GM19395 (cell line): ENCODE measurements at regions not wholly inside any gene's neighbourhood (a gene's known extent, or its start where the extent isn't known, plus 50 kb on each side); places are given as distances from the start of the nearest gene placed in this dataset.

ENCODE experiments used
- ATAC-seq: cut with Tn5 transposase; IDR thresholded peaks from one replicate; pipeline ENCODE4 v1.9.1; 2021; ENCODE audit warnings: mild to moderate bottlenecking, moderate library complexity; ENCODE audit not compliant: unreplicated experiment

DNA sequence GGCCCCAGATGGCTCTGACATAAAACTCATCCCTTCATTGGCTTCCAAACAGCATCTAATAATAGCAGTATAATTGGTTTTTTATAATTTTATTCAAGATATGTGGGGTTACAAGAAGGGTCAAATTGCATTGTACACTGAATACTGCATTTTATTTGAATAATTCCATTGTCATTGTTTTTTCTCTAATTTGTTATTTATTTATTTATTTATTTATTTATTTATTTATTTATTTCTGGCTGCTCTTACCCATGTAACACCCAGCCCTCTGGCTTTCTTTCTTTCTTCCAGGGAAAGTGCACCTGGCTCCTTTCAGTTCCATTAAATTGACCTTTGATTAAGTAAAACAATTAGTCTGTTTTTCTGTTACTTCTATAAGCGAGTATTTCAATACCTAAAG, 210.1 kb downstream of the CDH9 start:
- ATAC-seq: no peak

DNA sequence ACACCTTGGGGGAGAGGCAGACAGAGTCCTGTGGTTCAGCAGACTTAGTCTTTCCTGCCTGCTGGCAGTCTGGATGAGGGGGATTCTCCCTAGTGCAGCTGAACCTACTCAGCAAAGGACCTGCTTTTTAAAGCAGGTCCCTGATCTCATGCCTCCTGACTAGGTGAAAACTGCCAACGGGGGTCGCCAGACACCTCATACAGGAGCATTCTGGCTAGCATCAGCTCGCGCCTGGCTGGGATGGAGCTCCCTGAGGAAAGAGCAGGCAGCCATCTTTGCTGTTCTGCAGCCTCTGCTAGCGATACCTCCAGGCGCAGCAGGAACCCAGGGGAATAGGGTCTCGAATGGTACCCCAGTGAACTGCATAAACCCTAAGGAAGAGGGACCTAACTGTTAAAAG, 225.2 kb downstream of the CDH9 start:
- no peak for ATAC-seq

DNA sequence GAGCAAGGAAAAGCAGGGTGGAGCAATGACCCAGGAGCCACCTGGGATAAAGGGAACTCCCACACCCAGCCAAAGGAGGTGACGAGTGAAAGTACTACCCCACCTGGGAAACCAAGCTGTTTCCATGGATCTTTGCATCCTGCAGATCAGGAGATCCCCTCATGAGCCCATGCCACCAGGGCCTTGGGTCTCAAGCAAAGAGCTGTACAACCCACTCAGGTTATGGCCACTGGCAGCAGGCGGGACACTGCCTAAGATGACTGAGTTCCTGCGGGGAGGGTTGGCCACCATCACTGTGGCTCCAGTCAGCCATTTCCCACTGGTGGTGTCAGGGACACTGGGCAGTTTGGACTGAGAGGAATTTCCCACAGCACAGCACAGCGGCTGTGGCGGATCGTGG, 225.7 kb downstream of the CDH9 start:
- no peak for ATAC-seq

DNA sequence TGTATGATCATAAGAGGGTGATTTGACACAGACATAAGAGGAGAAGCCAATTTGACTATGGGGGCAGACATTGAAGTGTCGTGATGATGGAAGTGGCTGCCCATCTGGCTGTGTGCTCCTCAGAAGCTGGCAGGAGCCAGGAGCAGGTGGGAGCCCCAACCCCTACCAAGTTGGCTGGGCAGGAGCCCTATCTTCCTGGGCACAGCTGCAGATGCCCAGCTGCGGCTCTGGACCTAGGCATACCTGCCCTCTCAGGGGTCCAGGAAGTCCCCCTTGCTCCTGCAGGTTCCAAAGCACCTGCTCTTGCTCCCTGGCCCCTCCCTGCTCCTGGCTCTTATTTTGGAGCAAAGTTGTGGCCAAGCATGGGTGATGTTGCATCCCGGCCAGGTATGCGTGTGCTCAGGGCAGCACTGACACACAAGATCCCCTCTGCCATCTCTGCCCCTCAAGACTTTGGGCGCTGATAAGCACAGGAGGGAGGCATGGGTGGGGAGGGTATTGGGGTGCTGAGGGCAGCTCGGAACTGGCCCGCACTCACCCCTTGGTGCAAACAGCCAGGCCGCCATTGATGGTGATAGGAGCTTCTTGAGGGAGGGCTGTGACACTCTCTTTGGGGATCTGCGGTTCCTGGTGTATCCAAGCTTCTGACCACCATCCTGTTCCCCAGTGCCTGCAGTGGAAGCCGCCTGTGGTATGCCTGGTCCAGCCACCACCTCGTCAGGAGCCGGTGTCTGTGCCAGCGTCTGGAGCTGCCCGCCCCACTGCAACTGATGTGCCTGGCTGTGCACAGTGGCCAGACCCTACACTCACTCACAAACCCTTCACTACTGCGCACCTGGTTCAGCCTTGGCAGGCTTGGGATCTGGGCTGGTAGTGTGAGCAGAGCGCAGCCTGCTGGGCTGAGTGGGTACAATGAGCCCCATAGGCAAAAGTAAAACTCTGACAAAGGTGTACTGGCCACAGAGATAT, 230.9 kb downstream of the CDH9 start:
- ATAC-seq: no peak

DNA sequence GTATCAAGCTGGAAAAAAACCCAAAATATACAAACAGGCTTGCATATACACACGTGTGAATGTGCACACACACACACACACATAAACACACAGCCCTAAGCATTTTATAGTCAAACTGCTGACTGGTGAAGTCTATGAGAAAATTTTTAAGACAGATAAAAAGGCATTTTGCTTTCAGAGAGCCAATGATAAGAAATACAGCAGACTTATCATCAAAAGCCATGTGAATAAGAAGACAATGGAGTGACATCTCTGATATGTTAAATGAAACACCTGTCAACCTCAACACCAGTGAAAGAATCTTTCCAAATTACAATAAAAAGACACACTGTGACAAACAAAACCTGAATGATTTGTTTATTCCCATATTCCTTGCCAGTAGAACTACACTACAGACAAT, 233.3 kb downstream of the CDH9 start:
- ATAC-seq: no peak

- ATAC-seq: no peak
Observed at GRCh38 chr5:26802944-26803343, 235.4 kb downstream of the CDH9 start.

GRCh38 chr5:26791433-26791832, 247.0 kb downstream of the CDH9 start:
- no peak for ATAC-seq

DNA sequence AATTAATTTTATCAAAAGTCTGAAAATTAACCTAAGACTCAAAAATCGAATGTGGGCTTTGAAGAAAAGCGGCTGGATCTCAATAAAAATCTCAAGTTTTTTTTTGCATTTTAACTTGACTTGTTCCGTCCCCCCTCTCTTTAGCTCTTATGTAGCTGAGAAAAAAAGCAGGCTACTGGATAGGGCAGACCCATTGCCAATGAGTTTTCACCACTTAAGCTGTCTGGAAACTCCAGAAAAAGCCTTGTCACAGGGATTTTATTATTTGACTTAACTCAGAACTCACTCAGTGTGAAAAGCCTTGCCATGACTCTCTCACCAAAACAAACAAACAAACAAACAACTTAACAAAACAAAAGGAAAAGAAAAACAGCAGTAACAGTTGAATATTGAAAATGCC, 247.4 kb downstream of the CDH9 start:
- ATAC-seq: no peak

DNA sequence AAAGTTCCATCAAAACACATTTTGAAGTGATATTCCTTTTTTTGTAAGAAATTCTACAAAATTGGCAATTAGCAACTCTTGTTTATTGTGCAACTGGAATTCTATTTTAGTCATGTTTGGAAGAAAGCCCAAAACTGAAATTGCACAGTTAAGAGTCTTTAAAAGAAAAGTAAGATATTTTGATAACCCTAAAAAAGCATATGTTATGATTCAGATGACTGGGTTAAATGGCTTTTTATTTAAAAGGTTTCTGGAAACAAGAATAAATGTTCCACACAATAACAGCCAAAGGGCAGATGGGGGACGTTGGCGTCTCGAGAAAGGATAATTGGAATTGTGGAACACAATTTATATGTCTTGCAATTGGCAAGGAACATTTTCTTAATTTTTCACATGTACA, 275.2 kb downstream of the CDH9 start:
- no peak for ATAC-seq

GRCh38 chr5:26761446-26761845, 276.9 kb downstream of the CDH9 start:
- ATAC-seq: no peak

DNA sequence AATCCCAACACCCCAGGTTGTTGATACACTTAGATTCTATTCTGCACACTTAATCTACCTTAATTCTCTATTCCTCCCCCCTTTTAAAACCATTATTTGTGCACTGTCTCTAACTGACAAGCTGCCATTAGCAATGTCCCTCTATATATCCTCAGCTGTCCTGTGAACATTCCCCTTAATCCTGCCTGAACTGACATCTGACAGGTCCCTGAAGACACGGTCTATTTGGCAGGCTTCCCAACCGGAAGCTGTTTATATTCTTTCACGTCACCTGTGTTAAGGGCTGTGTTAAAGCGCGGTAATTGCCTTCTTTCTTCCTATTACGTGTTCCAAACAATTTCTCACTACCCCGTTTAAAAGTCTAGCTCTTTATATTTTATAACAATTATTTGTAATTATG, 277.3 kb downstream of the CDH9 start:
- ATAC-seq: no peak

GRCh38 chr5:26757941-26758340, 280.4 kb downstream of the CDH9 start:
- ATAC-seq: no peak

GRCh38 chr5:26749829-26750228, 288.6 kb downstream of the CDH9 start:
- ATAC-seq: no peak

GRCh38 chr5:26740182-26740581, 298.2 kb downstream of the CDH9 start:
- no peak for ATAC-seq

DNA sequence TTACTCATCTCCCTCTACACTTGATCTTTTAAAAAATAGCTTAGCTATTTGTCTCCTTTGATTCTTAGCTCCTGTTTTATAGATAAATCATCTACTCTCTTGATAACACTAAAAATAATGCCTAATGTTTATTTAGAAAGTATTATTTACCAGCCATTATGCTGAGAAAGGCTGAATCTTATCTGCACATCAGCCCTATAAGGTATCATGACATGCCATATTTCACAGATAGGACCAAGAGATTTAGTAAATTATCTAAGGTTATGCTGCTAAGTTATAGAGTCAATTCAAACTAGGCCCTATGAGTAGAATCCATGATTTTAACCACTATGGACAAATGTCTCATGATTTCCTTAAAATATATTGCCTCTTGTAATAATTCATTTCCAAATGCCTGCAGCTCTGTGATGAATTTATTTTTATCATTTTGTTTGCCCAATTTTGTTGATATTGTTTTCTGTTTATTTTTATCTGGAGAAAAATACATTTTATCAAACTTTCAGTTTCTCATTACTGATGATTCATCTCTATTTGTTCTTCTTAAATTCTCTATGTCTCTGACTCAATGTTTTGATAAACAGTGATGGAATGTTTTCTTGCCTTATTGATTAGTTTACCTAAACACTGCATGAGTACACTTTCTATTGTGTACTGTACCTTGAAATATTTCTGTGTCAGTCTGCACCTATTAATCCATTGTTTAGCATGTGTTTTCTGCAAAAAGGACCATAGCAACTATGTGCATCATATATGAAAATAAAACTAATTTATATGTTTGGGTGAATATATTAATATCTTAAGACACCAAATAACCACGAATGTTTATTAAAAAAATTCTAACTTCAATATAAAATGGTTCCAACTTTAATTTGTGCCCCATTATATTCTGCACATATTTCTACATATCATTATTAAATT, 300.8 kb downstream of the CDH9 start:
- ATAC-seq: no peak

DNA sequence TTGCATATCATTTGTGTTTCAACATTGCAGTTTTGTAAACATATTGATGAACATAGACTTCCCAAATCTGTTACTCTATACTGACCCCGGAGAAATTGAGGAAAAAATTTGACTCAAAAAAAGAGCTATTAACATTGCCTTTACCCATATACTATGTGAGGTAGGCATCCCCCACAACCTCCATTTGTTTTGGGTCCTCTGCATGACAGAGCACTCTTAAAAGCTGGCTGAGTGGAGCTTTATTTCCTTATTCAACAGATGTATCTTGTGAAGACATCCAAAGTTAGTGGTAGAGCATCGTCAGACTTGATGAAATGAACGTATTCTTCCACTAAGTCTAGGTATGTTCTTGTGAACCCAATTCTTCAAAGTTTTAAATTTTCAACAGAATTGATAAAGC, 310.5 kb downstream of the CDH9 start:
- ATAC-seq: no peak

GRCh38 chr5:26719803-26720202, 318.6 kb downstream of the CDH9 start:
- ATAC-seq: no peak

- ATAC-seq: peak; percentile 79
Observed at GRCh38 chr5:26700759-26701384, 337.5 kb downstream of the CDH9 start.

GRCh38 chr5:26692952-26693351, 345.4 kb downstream of the CDH9 start:
- ATAC-seq: no peak

GRCh38 chr5:26691486-26691885, 346.9 kb downstream of the CDH9 start:
- no peak for ATAC-seq

- no peak for ATAC-seq
Observed at GRCh38 chr5:26690511-26690910, 347.9 kb downstream of the CDH9 start.
